ENCODE measurements at regions not wholly inside any gene's neighbourhood (a gene's known extent, or its start where the extent isn't known, plus 50 kb on each side); places are given as distances from the start of the nearest gene placed in this dataset.

- TF ChIP-seq SAFB2 (CRISPR knock-in tag; IDR thresholded peaks at IDR 0.05; ENCODE audit: borderline replicate concordance, low read depth) (no peak), SATB2 (CRISPR knock-in tag; IDR thresholded peaks at IDR 0.05) (no peak), ZNF30 (CRISPR knock-in tag; IDR thresholded peaks at IDR 0.05) (no peak), REPIN1 (CRISPR knock-in tag; IDR thresholded peaks at IDR 0.05; ENCODE audit: borderline replicate concordance, low read depth) (no peak)
- TF ChIP-seq, protein P1, sequence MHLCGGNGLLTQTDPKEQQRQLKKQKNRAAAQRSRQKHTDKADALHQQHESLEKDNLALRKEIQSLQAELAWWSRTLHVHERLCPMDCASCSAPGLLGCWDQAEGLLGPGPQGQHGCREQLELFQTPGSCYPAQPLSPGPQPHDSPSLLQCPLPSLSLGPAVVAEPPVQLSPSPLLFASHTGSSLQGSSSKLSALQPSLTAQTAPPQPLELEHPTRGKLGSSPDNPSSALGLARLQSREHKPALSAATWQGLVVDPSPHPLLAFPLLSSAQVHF (CRISPR knock-in tag; IDR thresholded peaks at IDR 0.05), result no peak
Observed at GRCh38 chr20:11302436-11302835, 615.3 kb upstream of the BTBD3 start (continued).

DNA sequence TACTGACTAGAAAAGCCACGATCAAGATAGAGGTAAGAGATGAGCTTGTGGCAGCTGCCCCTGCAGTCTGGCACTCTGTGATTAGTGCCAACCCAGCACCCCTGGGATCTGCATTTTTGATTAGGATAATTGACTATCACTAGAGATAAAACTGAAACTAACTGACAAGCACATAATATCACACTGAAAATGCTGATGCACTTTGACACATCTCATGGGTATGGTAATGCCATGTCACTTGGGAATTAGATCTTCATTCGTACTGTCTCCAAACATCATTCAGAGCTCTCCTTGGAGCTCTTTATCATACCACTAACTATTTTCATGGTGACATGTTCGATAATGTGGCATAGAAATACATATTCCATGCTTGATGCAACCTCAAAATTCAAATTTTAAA lies 612.9 kb upstream of the BTBD3 start:
- POLR2A ChIA-PET, result no interaction called here
- intact Hi-C loops (cut with micrococcal nuclease; ENCODE audit: unreplicated experiment) (no loop called here), in situ Hi-C loops (cut with HindIII; ENCODE audit: extremely low pct_ligation_motif_present, low pct_unique_long_range_greater_than_20kb) (no loop called here)
- no peak for ATAC-seq
- WGBS (ENCODE audit: low lambda C conversion rate), result 1% methylated on average over 3 of the region's 3 CpGs
- Histone ChIP-seq H3K4me1 (ENCODE audit: insufficient read depth, low read length) (no peaks in the 10 kb centered on the region), H4K20me1 (ENCODE audit: insufficient read depth, low read length) (no peaks in the 10 kb centered on the region), H3K4me2 (ENCODE audit: low read depth, low read length) (no peak overlapping the region), H3K36me3 (replicated peaks in 1 of 2; ENCODE audit: control insufficient read depth in 1 of 2, insufficient read depth in 2 of 2, low read length in 2 of 2) (no peaks in the 10 kb centered on the region), H3K9ac (ENCODE audit: insufficient read depth, low read depth, low read length) (no peak overlapping the region), H3K4me3 (replicated peaks in 1 of 3; ENCODE audit: insufficient read depth in 1 of 3, low read depth in 2 of 3, low read length in 3 of 3) (no peak overlapping the region), H3K9me3 (ENCODE audit: low read length) (no peaks in the 10 kb centered on the region), H3K27ac (ENCODE audit: extremely low read length, insufficient read depth, low read length) (no peak overlapping the region), H3K79me2 (ENCODE audit: insufficient read depth, low read length) (no peaks in the 10 kb centered on the region), H2AFZ (ENCODE audit: low read length) (no peak overlapping the region), H3K27me3 (ENCODE audit: control insufficient read depth in 1 of 2, insufficient read depth in 2 of 2, low read length in 2 of 2) (peaks cover 0 to 5% of the 10 kb centered on the region in 2 experiments; a peak in 3 of 5 replicates)
- no TSS peak for BruUV-seq (replicated peaks)
- no peak for DNase-seq (ENCODE audit: low spot score)
- FAIRE-seq, result no peak
- CTCF ChIA-PET (ENCODE audit: low intra/inter-chr PET ratio, low total read pairs), result no interaction called here
- TF ChIP-seq CERS6 (CRISPR knock-in tag; IDR thresholded peaks at IDR 0.05), result no peak
- TF ChIP-seq, protein P2, sequence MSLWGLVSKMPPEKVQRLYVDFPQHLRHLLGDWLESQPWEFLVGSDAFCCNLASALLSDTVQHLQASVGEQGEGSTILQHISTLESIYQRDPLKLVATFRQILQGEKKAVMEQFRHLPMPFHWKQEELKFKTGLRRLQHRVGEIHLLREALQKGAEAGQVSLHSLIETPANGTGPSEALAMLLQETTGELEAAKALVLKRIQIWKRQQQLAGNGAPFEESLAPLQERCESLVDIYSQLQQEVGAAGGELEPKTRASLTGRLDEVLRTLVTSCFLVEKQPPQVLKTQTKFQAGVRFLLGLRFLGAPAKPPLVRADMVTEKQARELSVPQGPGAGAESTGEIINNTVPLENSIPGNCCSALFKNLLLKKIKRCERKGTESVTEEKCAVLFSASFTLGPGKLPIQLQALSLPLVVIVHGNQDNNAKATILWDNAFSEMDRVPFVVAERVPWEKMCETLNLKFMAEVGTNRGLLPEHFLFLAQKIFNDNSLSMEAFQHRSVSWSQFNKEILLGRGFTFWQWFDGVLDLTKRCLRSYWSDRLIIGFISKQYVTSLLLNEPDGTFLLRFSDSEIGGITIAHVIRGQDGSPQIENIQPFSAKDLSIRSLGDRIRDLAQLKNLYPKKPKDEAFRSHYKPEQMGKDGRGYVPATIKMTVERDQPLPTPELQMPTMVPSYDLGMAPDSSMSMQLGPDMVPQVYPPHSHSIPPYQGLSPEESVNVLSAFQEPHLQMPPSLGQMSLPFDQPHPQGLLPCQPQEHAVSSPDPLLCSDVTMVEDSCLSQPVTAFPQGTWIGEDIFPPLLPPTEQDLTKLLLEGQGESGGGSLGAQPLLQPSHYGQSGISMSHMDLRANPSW (CRISPR knock-in tag; IDR thresholded peaks at IDR 0.05; ENCODE audit: borderline replicate concordance), result no peak
- no peak for TF ChIP-seq TGIF2 (CRISPR knock-in tag; IDR thresholded peaks at IDR 0.05)
- TF ChIP-seq, protein P3, sequence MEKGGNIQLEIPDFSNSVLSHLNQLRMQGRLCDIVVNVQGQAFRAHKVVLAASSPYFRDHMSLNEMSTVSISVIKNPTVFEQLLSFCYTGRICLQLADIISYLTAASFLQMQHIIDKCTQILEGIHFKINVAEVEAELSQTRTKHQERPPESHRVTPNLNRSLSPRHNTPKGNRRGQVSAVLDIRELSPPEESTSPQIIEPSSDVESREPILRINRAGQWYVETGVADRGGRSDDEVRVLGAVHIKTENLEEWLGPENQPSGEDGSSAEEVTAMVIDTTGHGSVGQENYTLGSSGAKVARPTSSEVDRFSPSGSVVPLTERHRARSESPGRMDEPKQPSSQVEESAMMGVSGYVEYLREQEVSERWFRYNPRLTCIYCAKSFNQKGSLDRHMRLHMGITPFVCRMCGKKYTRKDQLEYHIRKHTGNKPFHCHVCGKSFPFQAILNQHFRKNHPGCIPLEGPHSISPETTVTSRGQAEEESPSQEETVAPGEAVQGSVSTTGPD (CRISPR knock-in tag; IDR thresholded peaks at IDR 0.05), result no peak
- TF ChIP-seq BRF2 (CRISPR knock-in tag; IDR thresholded peaks at IDR 0.05), result no peak
- TF ChIP-seq NR3C1 (CRISPR knock-in tag; IDR thresholded peaks at IDR 0.05), result no peak
- TF ChIP-seq, protein P4, sequence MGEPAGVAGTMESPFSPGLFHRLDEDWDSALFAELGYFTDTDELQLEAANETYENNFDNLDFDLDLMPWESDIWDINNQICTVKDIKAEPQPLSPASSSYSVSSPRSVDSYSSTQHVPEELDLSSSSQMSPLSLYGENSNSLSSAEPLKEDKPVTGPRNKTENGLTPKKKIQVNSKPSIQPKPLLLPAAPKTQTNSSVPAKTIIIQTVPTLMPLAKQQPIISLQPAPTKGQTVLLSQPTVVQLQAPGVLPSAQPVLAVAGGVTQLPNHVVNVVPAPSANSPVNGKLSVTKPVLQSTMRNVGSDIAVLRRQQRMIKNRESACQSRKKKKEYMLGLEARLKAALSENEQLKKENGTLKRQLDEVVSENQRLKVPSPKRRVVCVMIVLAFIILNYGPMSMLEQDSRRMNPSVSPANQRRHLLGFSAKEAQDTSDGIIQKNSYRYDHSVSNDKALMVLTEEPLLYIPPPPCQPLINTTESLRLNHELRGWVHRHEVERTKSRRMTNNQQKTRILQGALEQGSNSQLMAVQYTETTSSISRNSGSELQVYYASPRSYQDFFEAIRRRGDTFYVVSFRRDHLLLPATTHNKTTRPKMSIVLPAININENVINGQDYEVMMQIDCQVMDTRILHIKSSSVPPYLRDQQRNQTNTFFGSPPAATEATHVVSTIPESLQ (CRISPR knock-in tag; conservative IDR thresholded peaks at IDR 0.05), result no peak
- TF ChIP-seq FOXK1 (CRISPR knock-in tag; IDR thresholded peaks at IDR 0.05; ENCODE audit: borderline replicate concordance, low read depth), result no peak
